ENCODE measurements at regions not wholly inside any gene's neighbourhood (a gene's known extent, or its start where the extent isn't known, plus 50 kb on each side); places are given as distances from the start of the nearest gene placed in this dataset.

- DNase-seq (ENCODE audit: low spot score): no peak
Observed at GRCh38 chr12:78697817-78698415, 166.7 kb upstream of the SYT1 start.

- DNase-seq (ENCODE audit: low spot score): no peak
Observed at GRCh38 chr12:78698747-78699146, 165.8 kb upstream of the SYT1 start.

GRCh38 chr12:78700565-78700964 lies 164.0 kb upstream of the SYT1 start:
- no peak for DNase-seq (ENCODE audit: low spot score)

DNA sequence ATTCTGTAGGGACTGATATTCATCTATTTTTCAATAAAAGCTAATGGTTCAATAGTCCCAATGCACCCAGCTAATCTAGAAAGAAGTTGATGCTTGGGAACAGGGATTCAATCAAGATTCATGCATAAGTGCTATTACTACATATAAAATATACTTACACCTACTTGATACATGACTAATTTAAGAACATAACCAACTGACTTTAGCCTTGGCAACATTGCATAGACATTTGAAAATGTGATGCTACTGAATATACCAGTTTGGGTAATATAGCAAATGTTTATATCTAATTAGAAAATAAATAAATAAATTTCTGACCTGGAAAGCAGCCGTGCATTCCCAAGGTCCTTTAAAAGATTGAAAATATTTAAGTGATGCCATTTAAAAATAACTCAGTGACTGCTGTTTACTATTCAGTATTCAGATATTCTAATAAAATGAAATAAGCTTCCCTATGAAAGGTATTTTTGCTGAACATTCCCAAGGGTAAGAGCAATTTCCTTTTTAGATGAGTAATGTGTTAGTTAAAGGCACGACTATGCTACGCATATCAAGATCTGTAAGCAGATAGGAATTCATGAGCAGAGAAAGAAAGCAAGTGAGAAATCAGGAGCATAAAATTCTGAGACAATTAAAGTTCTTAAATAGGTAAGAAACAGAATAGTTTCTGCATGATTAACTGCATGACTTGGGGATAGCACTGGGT lies 160.6 kb upstream of the SYT1 start:
- no peak for DNase-seq (ENCODE audit: low spot score)

DNA sequence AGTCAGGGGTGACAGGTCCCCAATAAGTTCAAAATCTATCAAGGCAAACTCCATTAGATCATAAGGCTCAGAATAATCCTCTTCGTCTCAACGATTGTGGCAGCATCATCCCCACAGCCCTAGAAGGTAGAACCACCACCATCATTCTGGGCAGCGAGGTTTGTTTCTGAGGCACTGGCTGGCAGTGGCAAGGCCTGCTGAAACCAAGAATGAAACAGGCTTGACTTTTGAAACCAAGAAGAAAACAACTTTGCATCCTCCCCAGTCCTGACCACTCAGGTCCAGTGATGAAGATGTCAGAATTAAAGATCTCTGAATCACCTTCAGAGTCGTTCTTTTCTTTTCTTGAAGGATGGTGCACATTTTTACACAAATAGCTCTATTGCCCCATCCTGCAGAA lies 152.6 kb upstream of the SYT1 start:
- DNase-seq (ENCODE audit: low spot score): no peak

DNA sequence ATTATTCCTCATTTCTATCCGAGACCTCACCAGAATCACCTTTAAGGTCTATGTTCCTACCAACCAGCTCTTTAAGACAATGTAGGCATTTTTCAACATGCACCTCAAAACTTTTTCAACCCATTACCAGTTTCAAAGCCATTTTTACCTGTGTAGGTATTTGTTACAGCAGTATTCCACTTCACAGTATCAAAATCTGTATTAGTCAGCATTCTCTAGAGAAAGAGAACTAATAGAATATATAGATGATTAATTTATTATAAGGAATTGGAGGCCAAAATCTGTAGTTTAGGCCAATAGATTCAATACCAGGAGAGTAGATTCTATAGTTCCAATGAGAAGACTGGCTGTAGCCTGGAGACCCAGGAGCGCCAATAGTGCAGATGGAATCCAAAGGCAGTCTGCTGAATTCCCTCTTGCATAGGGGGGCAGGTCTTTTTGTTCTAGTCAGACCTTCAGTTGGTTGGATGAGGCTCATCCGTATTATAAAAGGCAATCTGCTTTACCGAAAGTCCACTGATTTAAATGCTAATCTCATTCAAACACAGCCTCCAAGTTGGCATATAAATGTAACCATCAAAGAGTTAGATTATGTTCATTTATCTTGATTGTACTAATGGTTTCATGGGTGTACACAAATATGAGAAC lies 151.6 kb upstream of the SYT1 start:
- no peak for DNase-seq (ENCODE audit: low spot score)

GRCh38 chr12:78719721-78720120 lies 144.9 kb upstream of the SYT1 start:
- no peak for DNase-seq (ENCODE audit: low spot score)

GRCh38 chr12:78721906-78722305 lies 142.7 kb upstream of the SYT1 start:
- DNase-seq (ENCODE audit: low spot score): no peak

DNA sequence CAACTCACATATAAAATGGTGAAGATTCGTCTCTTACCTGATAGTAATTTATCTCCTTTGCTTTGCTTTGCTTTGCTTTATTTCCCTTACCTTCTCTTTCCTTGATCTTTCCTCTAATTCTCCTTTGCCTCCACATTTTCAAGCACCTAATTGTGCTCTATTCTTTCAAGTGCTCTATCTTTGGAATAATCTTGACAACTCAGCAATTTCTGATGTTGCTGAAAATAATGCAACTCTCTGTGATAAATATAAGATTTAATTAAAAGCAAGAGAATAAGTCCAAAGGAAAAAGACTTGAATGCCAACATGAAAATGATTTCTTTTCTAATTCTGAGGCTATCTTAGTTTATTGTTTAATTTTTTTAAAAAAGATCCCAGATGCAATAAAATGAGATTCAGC lies 139.5 kb upstream of the SYT1 start:
- no peak for DNase-seq (ENCODE audit: low spot score)

GRCh38 chr12:78725951-78726580 lies 138.5 kb upstream of the SYT1 start:
- no peak for DNase-seq (ENCODE audit: low spot score)

GRCh38 chr12:78726854-78727253 lies 137.7 kb upstream of the SYT1 start:
- no peak for DNase-seq (ENCODE audit: low spot score)

- DNase-seq (ENCODE audit: low spot score): no peak
Observed at GRCh38 chr12:78732481-78732880, 132.1 kb upstream of the SYT1 start.

GRCh38 chr12:78739653-78740052 lies 124.9 kb upstream of the SYT1 start:
- DNase-seq (ENCODE audit: low spot score): no peak

DNA sequence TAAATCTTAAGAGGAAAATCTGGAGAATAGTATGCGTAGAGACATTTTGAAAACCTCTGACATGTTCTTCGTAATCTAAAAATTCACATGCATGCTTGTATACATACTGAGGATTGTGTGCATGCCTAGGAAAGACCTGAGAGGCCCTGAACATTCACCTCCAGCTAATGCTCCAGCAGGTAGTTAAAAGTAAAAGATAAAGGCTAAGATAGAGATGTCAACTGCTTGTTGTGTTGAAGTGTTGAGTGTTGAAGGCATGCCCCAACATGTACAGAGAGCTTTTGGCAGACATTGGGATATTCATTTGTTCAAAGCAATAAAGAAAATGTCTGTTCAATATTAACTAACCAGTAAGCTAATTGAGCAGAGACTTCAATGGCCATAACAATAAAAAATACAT lies 118.6 kb upstream of the SYT1 start:
- DNase-seq (ENCODE audit: low spot score): no peak

DNA sequence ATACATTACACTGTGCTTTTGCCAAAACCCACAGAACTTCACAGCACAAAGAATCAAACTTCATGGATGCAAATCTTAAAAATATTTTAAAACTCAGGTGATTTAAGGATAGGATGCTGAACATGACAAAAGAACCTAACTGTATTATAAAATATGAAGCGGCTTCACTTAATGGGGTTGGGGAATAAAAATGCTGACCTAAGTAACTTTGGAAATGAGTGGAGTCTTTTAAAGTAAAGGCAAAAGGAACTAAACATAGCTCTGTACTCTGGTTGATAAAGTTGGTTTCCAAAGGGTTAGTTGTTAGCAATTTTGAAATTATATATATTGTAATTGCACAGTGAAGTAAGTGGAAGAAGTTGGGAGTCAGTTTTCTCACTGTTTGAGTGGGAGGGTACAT lies 111.5 kb upstream of the SYT1 start:
- no peak for DNase-seq (ENCODE audit: low spot score)

DNA sequence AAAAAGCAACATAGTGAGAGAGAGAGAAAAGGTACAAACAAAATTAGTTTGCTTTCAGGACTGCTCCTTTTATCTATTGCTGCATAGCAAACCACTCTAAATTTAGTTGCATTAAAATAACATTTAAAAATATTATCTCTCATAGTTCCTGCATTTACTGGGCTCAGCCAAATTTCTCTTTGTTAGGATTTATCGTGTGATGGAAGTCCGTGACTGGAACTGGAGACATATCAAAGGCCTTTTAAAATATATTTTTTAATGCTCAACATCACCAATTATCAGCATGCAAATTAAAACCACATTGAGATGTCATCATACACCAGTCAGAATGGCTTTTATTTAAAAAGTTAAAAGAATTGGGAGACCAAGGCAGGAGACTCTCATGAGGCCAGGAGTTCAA lies 107.6 kb upstream of the SYT1 start:
- DNase-seq (ENCODE audit: low spot score): no peak

- DNase-seq (ENCODE audit: low spot score): no peak
Observed at GRCh38 chr12:78759367-78759766, 105.2 kb upstream of the SYT1 start.

DNA sequence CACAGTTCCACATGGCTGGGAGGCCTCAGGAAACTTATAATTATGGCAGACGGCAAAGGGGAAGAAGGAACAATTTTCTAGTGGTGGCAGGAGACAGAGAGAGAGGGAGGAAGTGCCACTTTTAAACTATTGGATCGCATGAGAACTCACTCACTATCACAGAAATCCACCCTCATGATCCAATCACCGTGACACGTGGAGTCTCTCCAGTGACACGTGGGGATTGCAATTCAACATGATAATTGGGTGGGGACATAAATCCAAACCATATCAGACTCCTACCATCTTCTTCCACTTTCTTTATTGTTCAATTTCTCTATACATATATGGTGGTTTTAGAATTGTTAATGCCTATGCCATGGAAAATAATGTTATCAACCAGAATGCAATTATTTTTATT lies 103.7 kb upstream of the SYT1 start:
- DNase-seq (ENCODE audit: low spot score): no peak

GRCh38 chr12:78764913-78765312 lies 99.7 kb upstream of the SYT1 start:
- no peak for DNase-seq (ENCODE audit: low spot score)

DNA sequence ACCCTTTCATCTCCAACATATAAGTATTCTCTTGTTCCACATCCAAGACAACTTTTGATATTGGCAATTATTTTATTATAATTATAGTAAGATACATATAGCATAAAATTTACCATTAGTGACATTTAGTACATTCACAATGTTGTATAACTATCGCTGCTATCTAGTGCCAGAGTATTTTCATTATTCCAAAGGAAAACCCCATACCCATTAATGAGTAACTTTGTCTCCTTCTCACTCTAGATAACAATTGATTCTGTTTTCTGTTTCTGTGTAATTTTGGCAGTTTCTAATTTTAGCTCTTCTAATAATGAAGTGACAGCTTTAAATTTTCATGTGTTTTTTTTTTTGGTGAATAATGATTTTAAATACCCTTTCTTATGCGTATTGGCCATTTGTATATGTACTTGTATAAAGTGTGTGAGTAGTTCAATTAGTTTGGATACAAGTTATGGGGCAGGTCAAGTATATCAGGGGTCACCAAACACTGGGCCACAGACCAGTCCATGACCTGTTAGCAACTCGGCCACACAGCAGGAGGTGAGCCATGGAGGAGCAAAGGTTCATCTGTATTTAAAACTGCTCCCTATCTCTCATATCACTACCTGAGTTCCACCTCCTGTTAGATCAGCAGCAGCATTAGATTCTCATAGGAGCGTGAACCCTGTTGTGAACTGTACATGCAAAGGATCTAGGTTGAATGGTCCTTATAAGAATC lies 97.2 kb upstream of the SYT1 start:
- no peak for DNase-seq (ENCODE audit: low spot score)

GRCh38 chr12:78778339-78778738 lies 86.2 kb upstream of the SYT1 start:
- DNase-seq (ENCODE audit: low spot score): no peak

- no peak for DNase-seq (ENCODE audit: low spot score)
Observed at GRCh38 chr12:78787576-78787975, 77.0 kb upstream of the SYT1 start.

GRCh38 chr12:78790148-78790547 lies 74.4 kb upstream of the SYT1 start:
- no peak for DNase-seq (ENCODE audit: low spot score)

All from putamen (tissue), 1 donor.